ENCODE measurements at regions not wholly inside any gene's neighbourhood (a gene's known extent, or its start where the extent isn't known, plus 50 kb on each side); places are given as distances from the start of the nearest gene placed in this dataset.

- H3K4me3 Mint-ChIP-seq, result no peak overlapping the region
- H3K9me3 ChIP-seq (ENCODE audit: control insufficient read depth in 1 of 2, insufficient read depth in 1 of 2, low read length in 2 of 2), result peaks cover 4% of the 10 kb centered on the region in 2 experiments
- H3K4me3 ChIP-seq (ENCODE audit: low read length), result no peak overlapping the region
- H3K27me3 ChIP-seq (ENCODE audit: control insufficient read depth in 1 of 2, insufficient read depth in 2 of 2, low read length in 2 of 2), result no peaks in the 10 kb centered on the region
- H3K9me3 Mint-ChIP-seq, result peaks cover 9% of the 10 kb centered on the region
- ATAC-seq (ENCODE audit: poor library complexity), result no peak
- TF ChIP-seq CTCF (IDR thresholded peaks at IDR 0.05), result no peak
- no peak for DNase-seq
- no peak overlapping the region for H3K27ac Mint-ChIP-seq
- H3K36me3 ChIP-seq (ENCODE audit: insufficient read depth, low read length), result no peaks in the 10 kb centered on the region
- no peaks in the 10 kb centered on the region for H3K4me1 ChIP-seq (ENCODE audit: insufficient read depth, low read length)
- H3K4me1 Mint-ChIP-seq (ENCODE audit: low read depth), result no peaks in the 10 kb centered on the region
- intact Hi-C loops (cut with DNase I, micrococcal nuclease), result no loop called here
- H3K36me3 Mint-ChIP-seq (ENCODE audit: low read depth), result no peaks in the 10 kb centered on the region
- CTCF ChIA-PET, result no interaction called here
- H3K27ac ChIP-seq (ENCODE audit: low read depth in 1 of 2, low read length in 2 of 2), result no peak overlapping the region
- no peaks in the 10 kb centered on the region for H3K27me3 Mint-ChIP-seq
- POLR2A ChIA-PET, result no interaction called here
Observed at GRCh38 chr5:28831042-28831441, 1792.7 kb upstream of the CDH9 start.

- H3K4me3 ChIP-seq (ENCODE audit: low read length), result no peak overlapping the region
- intact Hi-C loops (cut with DNase I, micrococcal nuclease), result no loop called here
- Mint-ChIP-seq H3K36me3 (ENCODE audit: low read depth) (no peaks in the 10 kb centered on the region), H3K27ac (no peak overlapping the region), H3K27me3 (no peaks in the 10 kb centered on the region), H3K4me3 (no peak overlapping the region), H3K9me3 (peaks cover 15% of the 10 kb centered on the region), H3K4me1 (ENCODE audit: low read depth) (no peaks in the 10 kb centered on the region)
- ChIA-PET CTCF (no interaction called here), POLR2A (no interaction called here)
- peaks cover 8 to 10% of the 10 kb centered on the region in 2 experiments for H3K9me3 ChIP-seq (ENCODE audit: control insufficient read depth in 1 of 2, insufficient read depth in 1 of 2, low read length in 2 of 2)
- DNase-seq (no peak), ATAC-seq (ENCODE audit: poor library complexity) (no peak)
- H3K4me1 ChIP-seq (ENCODE audit: insufficient read depth, low read length), result no peaks in the 10 kb centered on the region
- TF ChIP-seq CTCF (IDR thresholded peaks at IDR 0.05), result no peak
- no peaks in the 10 kb centered on the region for H3K36me3 ChIP-seq (ENCODE audit: insufficient read depth, low read length)
- no peaks in the 10 kb centered on the region for H3K27me3 ChIP-seq (ENCODE audit: control insufficient read depth in 1 of 2, insufficient read depth in 2 of 2, low read length in 2 of 2)
- H3K27ac ChIP-seq (ENCODE audit: low read depth in 1 of 2, low read length in 2 of 2), result no peak overlapping the region
Observed at GRCh38 chr5:28823231-28823630, 1784.8 kb upstream of the CDH9 start.

GRCh38 chr5:28822071-28822470, 1783.7 kb upstream of the CDH9 start:
- Histone ChIP-seq H3K27ac (ENCODE audit: low read depth in 1 of 2, low read length in 2 of 2) (no peak overlapping the region), H3K4me3 (ENCODE audit: low read length) (no peak overlapping the region), H3K4me1 (ENCODE audit: insufficient read depth, low read length) (no peaks in the 10 kb centered on the region), H3K36me3 (ENCODE audit: insufficient read depth, low read length) (no peaks in the 10 kb centered on the region), H3K9me3 (ENCODE audit: control insufficient read depth in 1 of 2, insufficient read depth in 1 of 2, low read length in 2 of 2) (peaks cover 10 to 12% of the 10 kb centered on the region in 2 experiments), H3K27me3 (ENCODE audit: control insufficient read depth in 1 of 2, insufficient read depth in 2 of 2, low read length in 2 of 2) (no peaks in the 10 kb centered on the region)
- ATAC-seq (ENCODE audit: poor library complexity) (no peak), DNase-seq (no peak)
- no peak overlapping the region for H3K4me3 Mint-ChIP-seq
- ChIA-PET CTCF (no interaction called here), POLR2A (no interaction called here)
- H3K36me3 Mint-ChIP-seq (ENCODE audit: low read depth), result no peaks in the 10 kb centered on the region
- no peaks in the 10 kb centered on the region for H3K4me1 Mint-ChIP-seq (ENCODE audit: low read depth)
- H3K9me3 Mint-ChIP-seq, result peaks cover 17% of the 10 kb centered on the region
- TF ChIP-seq CTCF (IDR thresholded peaks at IDR 0.05), result no peak
- intact Hi-C loops (cut with DNase I, micrococcal nuclease), result no loop called here
- H3K27me3 Mint-ChIP-seq, result no peaks in the 10 kb centered on the region
- H3K27ac Mint-ChIP-seq, result no peak overlapping the region

Measured in CD4-positive, alpha-beta T cell (primary cell).